HG03066 (cell line): ENCODE measurements at regions not wholly inside any gene's neighbourhood (a gene's known extent, or its start where the extent isn't known, plus 50 kb on each side); places are given as distances from the start of the nearest gene placed in this dataset.

Experiments used
- ATAC-seq: cut with Tn5 transposase; IDR thresholded peaks from one replicate; pipeline ENCODE4 v1.9.1; 2021; ENCODE audit warnings: low read depth; ENCODE audit not compliant: unreplicated experiment

- ATAC-seq, result no peak
Observed at GRCh38 chr1:68378296-68379084, 71.3 kb downstream of the RPE65 start.

- ATAC-seq, result no peak
Observed at GRCh38 chr1:68377098-68377497, 72.7 kb downstream of the RPE65 start.

- ATAC-seq, result no peak
Observed at GRCh38 chr1:68376441-68376840, 73.3 kb downstream of the RPE65 start.

- ATAC-seq, result no peak
Observed at GRCh38 chr1:68375919-68376318, 73.8 kb downstream of the RPE65 start.

- no peak for ATAC-seq
Observed at GRCh38 chr1:68373173-68373572, 76.6 kb downstream of the RPE65 start.

- ATAC-seq, result no peak
Observed at GRCh38 chr1:68372487-68372886, 77.3 kb downstream of the RPE65 start.

GRCh38 chr1:68370101-68370915 lies 79.4 kb downstream of the RPE65 start:
- ATAC-seq, result no peak

GRCh38 chr1:68366572-68366971 lies 83.2 kb downstream of the RPE65 start:
- no peak for ATAC-seq

GRCh38 chr1:68365709-68366382 lies 83.9 kb downstream of the RPE65 start:
- no peak for ATAC-seq

- no peak for ATAC-seq
Observed at GRCh38 chr1:68363339-68363738, 86.4 kb downstream of the RPE65 start.

- ATAC-seq, result no peak
Observed at GRCh38 chr1:68361346-68361910, 88.3 kb downstream of the RPE65 start.

- ATAC-seq, result no peak
Observed at GRCh38 chr1:68359045-68359444, 90.7 kb downstream of the RPE65 start.

GRCh38 chr1:68358439-68358838 lies 91.3 kb downstream of the RPE65 start:
- no peak for ATAC-seq

GRCh38 chr1:68355614-68356013 lies 94.1 kb downstream of the RPE65 start:
- ATAC-seq, result no peak

- ATAC-seq, result no peak
Observed at GRCh38 chr1:68352202-68352601, 97.6 kb downstream of the RPE65 start.

- peak; percentile 92 for ATAC-seq
Observed at GRCh38 chr1:68347415-68347814, 102.3 kb downstream of the RPE65 start.

- no peak for ATAC-seq
Observed at GRCh38 chr1:68346188-68346808, 103.5 kb downstream of the RPE65 start.

- ATAC-seq, result no peak
Observed at GRCh38 chr1:68344208-68344607, 105.5 kb downstream of the RPE65 start.

- ATAC-seq, result no peak
Observed at GRCh38 chr1:68340951-68341350, 108.6 kb upstream of the WLS start.

- no peak for ATAC-seq
Observed at GRCh38 chr1:68339505-68339904, 107.2 kb upstream of the WLS start.

GRCh38 chr1:68338081-68338480 lies 105.8 kb upstream of the WLS start:
- no peak for ATAC-seq
